ENCODE measurements at regions not wholly inside any gene's neighbourhood (a gene's known extent, or its start where the extent isn't known, plus 50 kb on each side); places are given as distances from the start of the nearest gene placed in this dataset.

DNA sequence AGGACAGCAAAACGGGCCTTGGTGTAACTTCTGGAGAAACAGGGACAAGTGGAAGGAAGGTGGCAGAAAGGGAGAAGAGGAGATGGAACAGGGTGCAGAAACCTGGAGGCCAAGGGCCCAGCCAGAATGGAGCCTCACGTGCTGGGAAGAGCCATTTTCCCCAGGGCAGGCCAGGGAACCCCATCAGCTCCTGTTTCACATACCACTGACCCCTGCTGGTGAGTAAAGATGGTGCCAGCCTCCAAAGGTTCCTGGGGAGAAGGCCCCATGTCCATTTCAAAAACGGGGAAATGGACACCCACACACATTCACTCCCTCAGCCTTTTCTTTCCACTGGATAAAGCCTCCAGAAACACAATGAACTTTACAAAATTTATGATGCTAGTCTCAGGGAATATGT lies 57.6 kb upstream of the JUN start:
- no peak for TF ChIP-seq SIN3A (IDR thresholded peaks at IDR 0.05; ENCODE audit: borderline replicate concordance, insufficient read depth, low read length)

DNA sequence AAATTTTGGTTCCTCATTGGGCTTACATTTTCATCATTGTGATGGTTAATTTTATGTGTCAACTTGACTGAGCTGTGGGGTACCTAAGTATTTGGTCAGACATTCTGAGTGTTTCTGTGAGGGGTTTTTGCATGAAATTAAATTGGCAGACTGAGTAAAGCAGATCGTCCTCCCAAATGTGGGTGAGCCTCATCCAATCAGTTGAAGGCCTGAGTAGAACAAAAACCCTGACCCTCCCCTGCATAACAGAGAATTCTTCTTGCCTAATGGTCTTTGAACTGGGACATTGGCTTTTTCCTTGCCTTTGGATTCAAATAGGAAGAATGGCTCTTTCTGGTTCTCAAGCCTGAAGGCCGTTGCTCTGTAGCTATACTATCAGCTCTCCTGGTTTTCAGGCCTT lies 59.1 kb upstream of the JUN start:
- TF ChIP-seq SIN3A (IDR thresholded peaks at IDR 0.05; ENCODE audit: borderline replicate concordance, insufficient read depth, low read length) = no peak
- TF ChIP-seq, protein P1, sequence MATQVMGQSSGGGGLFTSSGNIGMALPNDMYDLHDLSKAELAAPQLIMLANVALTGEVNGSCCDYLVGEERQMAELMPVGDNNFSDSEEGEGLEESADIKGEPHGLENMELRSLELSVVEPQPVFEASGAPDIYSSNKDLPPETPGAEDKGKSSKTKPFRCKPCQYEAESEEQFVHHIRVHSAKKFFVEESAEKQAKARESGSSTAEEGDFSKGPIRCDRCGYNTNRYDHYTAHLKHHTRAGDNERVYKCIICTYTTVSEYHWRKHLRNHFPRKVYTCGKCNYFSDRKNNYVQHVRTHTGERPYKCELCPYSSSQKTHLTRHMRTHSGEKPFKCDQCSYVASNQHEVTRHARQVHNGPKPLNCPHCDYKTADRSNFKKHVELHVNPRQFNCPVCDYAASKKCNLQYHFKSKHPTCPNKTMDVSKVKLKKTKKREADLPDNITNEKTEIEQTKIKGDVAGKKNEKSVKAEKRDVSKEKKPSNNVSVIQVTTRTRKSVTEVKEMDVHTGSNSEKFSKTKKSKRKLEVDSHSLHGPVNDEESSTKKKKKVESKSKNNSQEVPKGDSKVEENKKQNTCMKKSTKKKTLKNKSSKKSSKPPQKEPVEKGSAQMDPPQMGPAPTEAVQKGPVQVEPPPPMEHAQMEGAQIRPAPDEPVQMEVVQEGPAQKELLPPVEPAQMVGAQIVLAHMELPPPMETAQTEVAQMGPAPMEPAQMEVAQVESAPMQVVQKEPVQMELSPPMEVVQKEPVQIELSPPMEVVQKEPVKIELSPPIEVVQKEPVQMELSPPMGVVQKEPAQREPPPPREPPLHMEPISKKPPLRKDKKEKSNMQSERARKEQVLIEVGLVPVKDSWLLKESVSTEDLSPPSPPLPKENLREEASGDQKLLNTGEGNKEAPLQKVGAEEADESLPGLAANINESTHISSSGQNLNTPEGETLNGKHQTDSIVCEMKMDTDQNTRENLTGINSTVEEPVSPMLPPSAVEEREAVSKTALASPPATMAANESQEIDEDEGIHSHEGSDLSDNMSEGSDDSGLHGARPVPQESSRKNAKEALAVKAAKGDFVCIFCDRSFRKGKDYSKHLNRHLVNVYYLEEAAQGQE (IDR thresholded peaks at IDR 0.05; ENCODE audit: insufficient read depth in 1 of 2, low read depth in 2 of 2, low read length in 2 of 2) = no peak

DNA sequence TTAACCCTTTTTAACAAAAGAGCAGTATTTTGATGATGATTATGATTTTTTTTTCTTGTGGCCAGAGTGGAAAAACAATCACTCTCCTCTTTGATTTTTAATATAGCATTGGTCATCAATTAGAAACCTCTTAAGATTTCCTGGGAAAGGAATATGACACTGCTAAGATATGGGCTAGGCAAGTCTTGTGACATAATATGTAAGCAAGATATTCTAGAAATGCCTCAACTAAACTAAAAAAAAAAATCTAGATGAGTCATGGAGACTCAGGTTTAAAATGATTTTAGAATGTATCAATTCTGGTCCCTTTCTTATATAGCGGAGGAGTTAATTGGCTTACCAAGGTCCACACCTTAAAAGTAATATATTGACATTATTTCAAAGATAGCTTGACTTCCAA lies 60.3 kb upstream of the JUN start:
- TF ChIP-seq POLR2AphosphoS5 (IDR thresholded peaks at IDR 0.05; ENCODE audit: low read depth, low read length) (no peak), SIN3A (IDR thresholded peaks at IDR 0.05; ENCODE audit: borderline replicate concordance, insufficient read depth, low read length) (no peak), TAF1 (IDR thresholded peaks at IDR 0.05; ENCODE audit: borderline replicate concordance, insufficient read depth, low read length) (no peak), FOXP2 (optimal IDR thresholded peaks at IDR 0.05; ENCODE audit: borderline replicate concordance, extremely low read depth, extremely low read length, insufficient read depth) (no peak)
- TF ChIP-seq, protein P1 (IDR thresholded peaks at IDR 0.05; ENCODE audit: insufficient read depth in 1 of 2, low read depth in 2 of 2, low read length in 2 of 2) = no peak

DNA sequence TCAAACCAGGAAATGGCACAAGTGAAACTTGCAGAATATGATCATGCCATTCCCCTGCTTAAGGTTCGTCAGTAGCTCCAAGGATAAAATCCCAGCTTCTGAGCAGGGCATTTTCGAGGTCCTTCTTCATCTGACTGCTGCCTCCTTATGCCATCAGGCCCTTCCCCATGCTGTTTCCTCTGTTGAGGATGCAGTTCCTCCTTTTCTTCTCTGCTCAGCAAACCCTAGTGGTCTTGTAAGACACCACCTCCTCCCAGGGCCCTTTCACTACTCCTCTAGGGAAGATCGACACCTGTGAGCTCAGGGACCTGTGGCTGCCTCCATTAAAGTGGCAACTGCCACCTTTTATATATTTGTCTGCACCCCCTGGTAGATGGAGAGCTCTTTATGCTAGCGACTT lies 62.1 kb upstream of the JUN start:
- no peak for TF ChIP-seq FOXP2 (optimal IDR thresholded peaks at IDR 0.05; ENCODE audit: borderline replicate concordance, extremely low read depth, extremely low read length, insufficient read depth)
- no peak for TF ChIP-seq TAF1 (IDR thresholded peaks at IDR 0.05; ENCODE audit: borderline replicate concordance, insufficient read depth, low read length)
- TF ChIP-seq, protein P1 (IDR thresholded peaks at IDR 0.05; ENCODE audit: insufficient read depth in 1 of 2, low read depth in 2 of 2, low read length in 2 of 2) = no peak
- no peak for TF ChIP-seq SIN3A (IDR thresholded peaks at IDR 0.05; ENCODE audit: borderline replicate concordance, insufficient read depth, low read length)
- no peak for TF ChIP-seq POLR2AphosphoS5 (IDR thresholded peaks at IDR 0.05; ENCODE audit: low read depth, low read length)

DNA sequence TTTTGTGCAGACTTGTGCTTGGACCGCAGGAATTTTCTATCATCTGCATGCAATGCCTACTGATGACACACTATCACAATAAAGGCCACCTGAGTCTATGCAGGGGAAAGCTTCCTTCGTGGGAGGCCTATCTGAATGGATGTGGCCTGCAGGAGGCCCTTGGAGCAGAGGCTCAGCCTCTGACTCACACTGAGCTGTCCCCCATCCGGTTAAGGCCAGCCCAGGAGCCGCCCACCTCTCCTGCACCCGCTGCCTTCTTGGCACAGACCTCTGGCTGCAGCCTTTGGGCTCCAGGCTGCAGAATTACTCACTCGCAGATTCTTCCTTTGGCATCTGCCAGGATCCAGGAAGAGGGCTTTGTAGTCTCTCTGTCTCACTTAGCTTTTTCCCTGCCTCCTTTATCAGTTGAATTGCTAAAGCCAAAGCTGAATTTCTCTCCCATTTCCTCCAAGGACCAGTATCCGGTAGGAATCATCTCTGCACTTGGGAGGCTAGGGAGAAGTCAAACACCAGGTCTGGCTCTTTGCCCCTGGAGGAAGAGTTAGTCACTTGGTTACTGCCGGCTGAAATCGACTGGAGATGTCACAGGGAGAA lies 65.1 kb upstream of the JUN start:
- TF ChIP-seq TAF1 (IDR thresholded peaks at IDR 0.05; ENCODE audit: borderline replicate concordance, insufficient read depth, low read length) (no peak), POLR2AphosphoS5 (IDR thresholded peaks at IDR 0.05; ENCODE audit: low read depth, low read length) (no peak), SIN3A (IDR thresholded peaks at IDR 0.05; ENCODE audit: borderline replicate concordance, insufficient read depth, low read length) (no peak), FOXP2 (optimal IDR thresholded peaks at IDR 0.05; ENCODE audit: borderline replicate concordance, extremely low read depth, extremely low read length, insufficient read depth) (no peak)
- TF ChIP-seq, protein P1 (IDR thresholded peaks at IDR 0.05; ENCODE audit: insufficient read depth in 1 of 2, low read depth in 2 of 2, low read length in 2 of 2) = no peak

All from PFSK-1 (cell line).